OCI-LY3 (cell line): ENCODE measurements at regions not wholly inside any gene's neighbourhood (a gene's known extent, or its start where the extent isn't known, plus 50 kb on each side); places are given as distances from the start of the nearest gene placed in this dataset.

Experiments used
- H2AFZ ChIP-seq: fragments of 200-600, 300-600 bp; shearing (Covaris generic); 2 replicates; pipeline ENCODE4 v1.6.0; 2014; ENCODE audit warnings: antibody characterized with exemption, low read depth, low read length
- H3K27ac ChIP-seq: fragments of 200-600, 300-600 bp; sonication (generic); 2 replicates; pipeline ENCODE4 v1.5.1; 2014; ENCODE audit warnings: mild to moderate bottlenecking, low read length, moderate library complexity, mixed read lengths
- H3K27me3 ChIP-seq: fragments of 200-600, 300-600 bp; sonication (generic); 2 replicates; pipeline ENCODE4 v1.6.1; 2014; ENCODE audit warnings: low read depth, low read length, mixed read lengths
- H3K36me3 ChIP-seq: fragments of 200-600, 300-600 bp; sonication (generic); replicated peaks from 2 replicates; pipeline ENCODE3; 2014; ENCODE audit warnings: low read depth, low read length, mixed read lengths
- H3K4me1 ChIP-seq: fragments of 300-600, 200-600 bp; sonication (generic); 2 replicates; pipeline ENCODE4 v1.6.1; 2014; ENCODE audit warnings: low read length, mixed read lengths
- H3K4me2 ChIP-seq: fragments of 200-600, 300-600 bp; sonication (generic); 2 replicates; pipeline ENCODE4 v1.6.1; 2014; ENCODE audit warnings: low read length, mixed read lengths
- H3K4me3 ChIP-seq: fragments of 300-600, 200-600 bp; sonication (generic); 2 replicates; pipeline ENCODE4 v1.5.1; 2014; ENCODE audit warnings: antibody characterized with exemption, mild to moderate bottlenecking, low read length, moderate library complexity
- H3K79me2 ChIP-seq: fragments of 300-600, 200-600 bp; shearing (Covaris generic); 2 replicates; pipeline ENCODE4 v1.6.1; 2014; ENCODE audit warnings: mild to moderate bottlenecking, low read length, mixed read lengths
- H3K9ac ChIP-seq: fragments of 300-600, 200-600 bp; shearing (Covaris generic); 2 replicates; pipeline ENCODE4 v1.6.0; 2014; ENCODE audit warnings: mild to moderate bottlenecking, low read length, moderate library complexity
- H3K9me3 ChIP-seq: fragments of 200-600, 300-600 bp; shearing (Covaris generic); 2 replicates; pipeline ENCODE4 v1.6.1; 2014; ENCODE audit warnings: low read length, mixed read lengths; ENCODE audit not compliant: insufficient read depth
- H4K20me1 ChIP-seq: fragments of 200-600, 300-600 bp; sonication (generic); 2 replicates; pipeline ENCODE4 v1.6.1; 2016; ENCODE audit warnings: low read length, mixed read lengths; ENCODE audit not compliant: insufficient read depth
- CTCF ChIP-seq: fragments of 200-600, 300-600 bp; sonication (generic); IDR thresholded peaks from 2 replicates; pipeline ENCODE4 v1.5.1; 2014; ENCODE audit warnings: antibody characterized with exemption, low read length, low read depth
- EZH2phosphoT487 ChIP-seq: fragments of 200-600 bp; shearing (Covaris generic); IDR thresholded peaks from 2 replicates; pipeline ENCODE4 v1.6.1; 2018; ENCODE audit warnings: antibody characterized with exemption, mixed run types, low read depth

- Histone ChIP-seq H3K4me2 (no peak overlapping the region), H3K79me2 (no peaks in the 10 kb centered on the region), H3K4me1 (no peaks in the 10 kb centered on the region), H3K36me3 (peaks cover 4% of the 10 kb centered on the region), H3K4me3 (no peak overlapping the region), H3K9me3 (no peaks in the 10 kb centered on the region), H3K27me3 (no peaks in the 10 kb centered on the region), H2AFZ (no peak overlapping the region), H4K20me1 (no peaks in the 10 kb centered on the region), H3K27ac (no peak overlapping the region), H3K9ac (no peak overlapping the region)
- no peak for TF ChIP-seq CTCF
- TF ChIP-seq EZH2phosphoT487 = no peak
These were observed 49.9 kb upstream of the GRK3 start for GRCh38 chr22:25514436-25515180.
